MM.1S (cell line): ENCODE measurements at regions not wholly inside any gene's neighbourhood (a gene's known extent, or its start where the extent isn't known, plus 50 kb on each side); places are given as distances from the start of the nearest gene placed in this dataset.
"Not testable (repeated sequence)": the region's sequence is repeated elsewhere in the genome, so short reads cannot be mapped to it uniquely, and the experiment has no call there.

Source experiments
- DNase-seq: peaks from one replicate; pipeline ENCODE4 v3.0.0-alpha.2; 2015
- H2AFZ ChIP-seq: fragments of 300-600 bp; sonication (generic); 2 replicates; pipeline ENCODE4 v1.6.0; 2016; ENCODE audit warnings: antibody characterized with exemption, low read length
- H3F3A ChIP-seq: fragments of 300-600 bp; sonication (generic); 2 replicates; pipeline ENCODE4 v1.6.1; 2016; ENCODE audit warnings: mild to moderate bottlenecking, antibody characterized with exemption, low read length, moderate library complexity, mixed read lengths; ENCODE audit not compliant: insufficient read depth
- H3K27ac ChIP-seq: fragments of 300-600 bp; sonication (generic); 2 replicates; pipeline ENCODE4 v1.5.1; 2016; ENCODE audit warnings: mild to moderate bottlenecking, low read length
- H3K27me3 ChIP-seq: fragments of 300-600 bp; sonication (generic); replicated peaks from 2 replicates; pipeline ENCODE4 v1.6.0; 2016; ENCODE audit warnings: low read length; ENCODE audit not compliant: insufficient read depth
- H3K36me3 ChIP-seq: fragments of 300-600 bp; sonication (generic); replicated peaks from 2 replicates; pipeline ENCODE4 v1.6.1; 2016; ENCODE audit warnings: mild to moderate bottlenecking, low read length, mixed read lengths; ENCODE audit not compliant: insufficient read depth
- H3K4me1 ChIP-seq: fragments of 300-600 bp; sonication (generic); 2 replicates; pipeline ENCODE4 v1.6.1; 2016; ENCODE audit warnings: low read length, mixed read lengths
- H3K4me2 ChIP-seq: fragments of 300-600 bp; sonication (generic); 2 replicates; pipeline ENCODE4 v1.6.0; 2016; ENCODE audit warnings: low read depth, low read length
- H3K4me3 ChIP-seq: fragments of 300-600 bp; sonication (generic); 2 replicates; pipeline ENCODE4 v1.5.1; 2016; ENCODE audit warnings: low read length, mixed read lengths
- H3K79me2 ChIP-seq: fragments of 300-600 bp; sonication (generic); 2 replicates; pipeline ENCODE4 v1.6.1; 2016; ENCODE audit warnings: mixed run types, low read length, mixed read lengths
- H3K9ac ChIP-seq: fragments of 300-600 bp; sonication (generic); 2 replicates; pipeline ENCODE4 v1.6.1; 2016; ENCODE audit warnings: low read length, mixed read lengths
- H3K9me2 ChIP-seq: fragments of 300-600 bp; sonication (generic); replicated peaks from 2 replicates; pipeline ENCODE4 v1.6.1; 2016; ENCODE audit warnings: mild to moderate bottlenecking, low read length, mixed read lengths; ENCODE audit not compliant: insufficient read depth
- H3K9me3 ChIP-seq: fragments of 300-600 bp; sonication (generic); replicated peaks from 2 replicates; pipeline ENCODE4 v1.6.1; 2016; ENCODE audit warnings: mild to moderate bottlenecking, low read length, mixed read lengths; ENCODE audit not compliant: insufficient read depth
- H4K20me1 ChIP-seq: fragments of 300-600 bp; sonication (generic); 2 replicates; pipeline ENCODE4 v1.6.1; 2016; ENCODE audit warnings: mild to moderate bottlenecking, low read length, moderate library complexity, mixed read lengths; ENCODE audit not compliant: insufficient read depth
- EZH2 ChIP-seq: fragments of 300-600 bp; sonication (generic); optimal IDR thresholded peaks from 2 replicates; pipeline ENCODE3; 2017; ENCODE audit warnings: low read depth, mild to moderate bottlenecking, antibody characterized with exemption, low read length, mixed read lengths
- EZH2phosphoT487 ChIP-seq: fragments of 300-600 bp; sonication (generic); IDR thresholded peaks from 2 replicates; pipeline ENCODE4 v1.6.1; 2018; ENCODE audit warnings: antibody characterized with exemption, low read length
- TF ChIP-seq, protein P1 (sequence below): fragments of 300-600 bp; sonication (generic); IDR thresholded peaks from 2 replicates; pipeline ENCODE4 v1.5.1; 2016; ENCODE audit warnings: antibody characterized with exemption, low read length, mixed read lengths

DNA sequence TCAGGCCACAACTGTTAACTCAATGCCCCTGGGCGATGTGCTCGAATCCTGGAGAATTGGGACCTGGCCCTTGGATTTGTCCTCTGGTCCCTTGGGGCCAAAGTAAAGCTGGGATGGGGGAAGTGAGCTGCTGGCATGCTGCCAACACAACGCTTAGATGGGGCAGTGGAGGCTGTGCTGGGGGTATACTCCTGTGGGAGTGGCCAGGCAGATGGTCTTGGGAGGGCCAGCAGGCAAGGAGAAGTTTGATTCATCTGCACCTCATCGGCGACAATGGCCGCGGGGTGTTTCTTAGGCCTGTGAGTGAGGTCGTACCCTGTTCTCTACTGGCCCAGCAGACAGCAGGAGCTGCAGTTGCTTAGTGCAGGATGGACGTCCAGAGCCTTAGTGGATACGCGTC is 139.0 kb upstream of the MTPN start:
- H4K20me1 ChIP-seq, result no peaks in the 10 kb centered on the region
- H3K27ac ChIP-seq, result no peak overlapping the region
- no peak overlapping the region for H2AFZ ChIP-seq
- no peaks in the 10 kb centered on the region for H3K79me2 ChIP-seq
- no peak for DNase-seq
- H3K4me1 ChIP-seq, result no peaks in the 10 kb centered on the region
- no peak overlapping the region for H3K9ac ChIP-seq
- no peaks in the 10 kb centered on the region for H3K27me3 ChIP-seq
- H3K36me3 ChIP-seq, result no peaks in the 10 kb centered on the region
- no peak overlapping the region for H3K4me2 ChIP-seq
- no peak overlapping the region for H3K4me3 ChIP-seq
- no peaks in the 10 kb centered on the region for H3F3A ChIP-seq
- no peaks in the 10 kb centered on the region for H3K9me2 ChIP-seq
- TF ChIP-seq, protein P1, sequence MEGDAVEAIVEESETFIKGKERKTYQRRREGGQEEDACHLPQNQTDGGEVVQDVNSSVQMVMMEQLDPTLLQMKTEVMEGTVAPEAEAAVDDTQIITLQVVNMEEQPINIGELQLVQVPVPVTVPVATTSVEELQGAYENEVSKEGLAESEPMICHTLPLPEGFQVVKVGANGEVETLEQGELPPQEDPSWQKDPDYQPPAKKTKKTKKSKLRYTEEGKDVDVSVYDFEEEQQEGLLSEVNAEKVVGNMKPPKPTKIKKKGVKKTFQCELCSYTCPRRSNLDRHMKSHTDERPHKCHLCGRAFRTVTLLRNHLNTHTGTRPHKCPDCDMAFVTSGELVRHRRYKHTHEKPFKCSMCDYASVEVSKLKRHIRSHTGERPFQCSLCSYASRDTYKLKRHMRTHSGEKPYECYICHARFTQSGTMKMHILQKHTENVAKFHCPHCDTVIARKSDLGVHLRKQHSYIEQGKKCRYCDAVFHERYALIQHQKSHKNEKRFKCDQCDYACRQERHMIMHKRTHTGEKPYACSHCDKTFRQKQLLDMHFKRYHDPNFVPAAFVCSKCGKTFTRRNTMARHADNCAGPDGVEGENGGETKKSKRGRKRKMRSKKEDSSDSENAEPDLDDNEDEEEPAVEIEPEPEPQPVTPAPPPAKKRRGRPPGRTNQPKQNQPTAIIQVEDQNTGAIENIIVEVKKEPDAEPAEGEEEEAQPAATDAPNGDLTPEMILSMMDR, result no peak
- TF ChIP-seq EZH2phosphoT487, result no peak
- no peak for TF ChIP-seq EZH2
- no peaks in the 10 kb centered on the region for H3K9me3 ChIP-seq

DNA sequence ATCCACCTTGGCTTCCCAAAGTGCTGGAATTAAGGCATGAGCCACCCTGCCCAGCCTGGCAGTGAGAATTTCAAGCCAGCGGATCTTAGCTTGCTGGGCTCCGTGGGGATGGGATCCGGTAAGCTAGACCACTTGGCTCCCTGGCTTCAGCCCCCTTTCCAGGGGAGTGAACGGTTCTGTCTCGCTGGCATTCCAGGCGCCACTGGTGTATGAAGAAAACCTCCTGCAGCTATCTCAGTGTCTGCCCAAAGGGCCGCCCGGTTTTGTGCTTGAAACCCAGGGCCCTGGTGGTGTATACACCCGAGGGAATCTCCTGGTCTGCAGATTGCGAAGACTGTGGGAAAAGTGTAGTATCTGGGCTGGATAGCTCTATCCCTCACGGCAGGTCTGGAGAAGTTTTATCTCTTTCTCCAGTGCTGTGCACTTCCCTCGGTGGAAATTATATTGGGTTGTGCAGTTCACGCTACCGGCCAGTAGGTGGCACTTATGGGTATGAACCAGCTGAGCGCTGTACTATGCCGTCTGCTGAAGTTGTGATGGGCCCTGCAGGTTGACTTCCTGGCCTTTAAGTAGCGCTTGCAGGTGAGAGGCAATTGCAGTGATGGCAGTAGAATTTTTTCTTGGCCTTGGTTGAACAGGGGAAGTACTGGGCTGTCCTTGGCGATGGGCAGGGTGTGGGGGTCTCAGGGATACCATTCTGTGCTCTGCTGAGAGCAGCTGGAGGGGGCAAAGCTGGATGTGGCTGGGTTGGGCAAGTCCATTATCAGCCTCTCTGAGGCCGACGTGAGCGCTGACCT is 138.0 kb upstream of the MTPN start:
- no peak overlapping the region for H3K4me3 ChIP-seq
- peak overlapping the region; percentile 37 for H2AFZ ChIP-seq
- peak; percentile 75 for DNase-seq
- H3K9me2 ChIP-seq, result no peaks in the 10 kb centered on the region
- H3K36me3 ChIP-seq, result no peaks in the 10 kb centered on the region
- H3K9me3 ChIP-seq, result no peaks in the 10 kb centered on the region
- no peak overlapping the region for H3K27ac ChIP-seq
- no peaks in the 10 kb centered on the region for H3K4me1 ChIP-seq
- no peaks in the 10 kb centered on the region for H3K27me3 ChIP-seq
- TF ChIP-seq EZH2phosphoT487, result no peak
- TF ChIP-seq, protein P1, result peak; percentile 92
- TF ChIP-seq EZH2, result no peak
- no peak overlapping the region for H3K4me2 ChIP-seq
- no peaks in the 10 kb centered on the region for H4K20me1 ChIP-seq
- H3K79me2 ChIP-seq, result no peaks in the 10 kb centered on the region
- H3F3A ChIP-seq, result no peaks in the 10 kb centered on the region
- H3K9ac ChIP-seq, result no peak overlapping the region

DNA sequence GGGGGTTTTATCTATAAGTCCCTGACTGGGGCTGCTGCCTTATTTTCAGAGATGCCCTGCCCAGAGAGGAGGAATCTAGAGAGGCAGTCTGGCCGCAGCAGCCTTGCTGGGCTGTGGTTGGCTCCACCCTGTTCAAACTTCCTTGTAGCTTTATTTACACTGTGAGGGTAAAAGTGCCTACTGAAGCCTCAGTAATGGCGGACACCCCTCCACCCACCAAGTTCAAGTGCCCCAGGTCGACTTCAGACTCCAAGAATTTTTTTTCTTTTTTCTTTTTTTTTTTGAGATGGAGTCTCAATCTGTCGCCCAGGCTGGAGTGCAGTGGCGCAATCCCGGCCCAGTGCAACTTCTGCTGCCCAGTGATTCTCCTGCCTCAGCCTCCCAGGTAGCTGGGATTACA is 137.3 kb upstream of the MTPN start:
- not testable (repeated sequence) for H3K36me3 ChIP-seq, H3F3A ChIP-seq

DNA sequence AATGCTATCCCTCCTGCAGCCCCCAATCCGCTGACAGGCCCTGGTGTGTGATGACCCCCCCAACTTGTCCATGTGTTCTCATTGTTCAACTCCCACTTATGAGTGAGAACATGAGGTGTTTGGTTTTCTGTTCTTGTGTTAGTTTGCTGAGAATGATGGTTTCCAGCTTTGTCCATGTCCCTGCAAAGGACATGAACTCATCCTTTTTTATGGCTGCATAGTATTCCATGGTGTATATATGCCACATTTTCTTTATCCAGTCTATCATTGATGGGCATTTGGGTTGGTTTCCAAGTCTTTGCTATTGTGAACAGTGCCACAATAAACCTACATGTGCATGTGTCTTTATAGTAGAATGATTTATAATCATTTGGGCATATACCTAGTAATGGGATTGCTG is 131.9 kb upstream of the MTPN start:
- H3K27ac ChIP-seq, H3F3A ChIP-seq, H3K9me2 ChIP-seq, H4K20me1 ChIP-seq, H2AFZ ChIP-seq, H3K36me3 ChIP-seq, H3K9ac ChIP-seq, DNase-seq, H3K9me3 ChIP-seq, H3K4me1 ChIP-seq, H3K4me3 ChIP-seq, H3K4me2 ChIP-seq, H3K79me2 ChIP-seq, H3K27me3 ChIP-seq: not testable (repeated sequence)

More for the DNA sequence above, 137.3 kb upstream of the MTPN start:
- not testable (repeated sequence) for H3K9me3 ChIP-seq, H3K79me2 ChIP-seq, H3K9me2 ChIP-seq, H3K9ac ChIP-seq, DNase-seq, H3K4me2 ChIP-seq, H3K4me1 ChIP-seq, H3K27ac ChIP-seq, H2AFZ ChIP-seq, H3K4me3 ChIP-seq, H4K20me1 ChIP-seq, H3K27me3 ChIP-seq
